ENCODE measurements at regions not wholly inside any gene's neighbourhood (a gene's known extent, or its start where the extent isn't known, plus 50 kb on each side); places are given as distances from the start of the nearest gene placed in this dataset.

GRCh38 chr5:67467110-67467509 lies 270.5 kb upstream of the CD180 start:
- no peak overlapping the region for H3K4me3 ChIP-seq (ENCODE audit: low read depth in 2 of 2, low read length in 1 of 2)
- no peaks in the 10 kb centered on the region for H3K79me2 ChIP-seq (ENCODE audit: insufficient read depth)
- no peaks in the 10 kb centered on the region for H4K20me1 ChIP-seq (ENCODE audit: insufficient read depth)
- no peaks in the 10 kb centered on the region for H3F3A ChIP-seq (replicated peaks; ENCODE audit: insufficient read depth)
- H3K27me3 ChIP-seq (ENCODE audit: insufficient read depth) = no peaks in the 10 kb centered on the region
- CTCF ChIA-PET = no interaction called here
- POLR2A ChIA-PET = no interaction called here
- no peaks in the 10 kb centered on the region; a peak in 1 of 4 replicates for H3K4me1 ChIP-seq (ENCODE audit: control insufficient read depth in 1 of 2, insufficient read depth in 2 of 2, low read depth in 1 of 2, low read length in 1 of 2)
- 30% methylated on average over 1 of the region's 1 CpG for WGBS (ENCODE audit: low lambda C conversion rate)
- no peak overlapping the region for H3K9ac ChIP-seq
- TF ChIP-seq FOSL2 (IDR thresholded peaks at IDR 0.05; ENCODE audit: borderline replicate concordance, low read depth) = no peak
- TF ChIP-seq GATA2 (CRISPR knock-in tag; IDR thresholded peaks at IDR 0.05) = no peak
- no peak for TF ChIP-seq TAF1 (IDR thresholded peaks at IDR 0.05; ENCODE audit: borderline replicate concordance, low read depth, low read length)
- no peak for TF ChIP-seq JUND (IDR thresholded peaks at IDR 0.05)
- no peak for TF ChIP-seq MXI1 (IDR thresholded peaks at IDR 0.05; ENCODE audit: low read depth, low read length)
- no peak for TF ChIP-seq YY1 (IDR thresholded peaks at IDR 0.05; ENCODE audit: low read depth)
- no peaks in the 10 kb centered on the region for H3K9me3 ChIP-seq
- no peak for DNase-seq
- no peak overlapping the region for H3K4me2 ChIP-seq
- H3K27ac ChIP-seq (ENCODE audit: low read depth in 2 of 2, low read length in 1 of 2) = peak overlapping the region in 1 of 2 experiments; percentile 30; a peak in 2 of 4 replicates
- no peaks in the 10 kb centered on the region for H3K9me2 ChIP-seq
- H2AFZ ChIP-seq (ENCODE audit: low read depth) = no peak overlapping the region
- H3K36me3 ChIP-seq (replicated peaks in 1 of 2; ENCODE audit: control insufficient read depth in 1 of 2, insufficient read depth in 2 of 2, low read length in 1 of 2) = no peaks in the 10 kb centered on the region

GRCh38 chr5:67465537-67466207 lies 269.1 kb upstream of the CD180 start:
- no peaks in the 10 kb centered on the region for H3K27me3 ChIP-seq (ENCODE audit: insufficient read depth)
- CTCF ChIA-PET = no interaction called here
- H2AFZ ChIP-seq (ENCODE audit: low read depth) = no peak overlapping the region
- no peaks in the 10 kb centered on the region for H3K36me3 ChIP-seq (replicated peaks in 1 of 2; ENCODE audit: control insufficient read depth in 1 of 2, insufficient read depth in 2 of 2, low read length in 1 of 2)
- H3K79me2 ChIP-seq (ENCODE audit: insufficient read depth) = no peaks in the 10 kb centered on the region
- POLR2A ChIA-PET = no interaction called here
- TF ChIP-seq YY1 (IDR thresholded peaks at IDR 0.05; ENCODE audit: low read depth) (no peak), REST (IDR thresholded peaks at IDR 0.05; ENCODE audit: low read depth, low read length) (no peak), ZBTB33 (IDR thresholded peaks at IDR 0.05; ENCODE audit: borderline replicate concordance, low read depth) (no peak), PBX3 (IDR thresholded peaks at IDR 0.05) (no peak), NRF1 (IDR thresholded peaks at IDR 0.05; ENCODE audit: low read depth, low read length) (no peak), EZH2phosphoT487 (IDR thresholded peaks at IDR 0.05; ENCODE audit: borderline replicate concordance, low read depth) (no peak), GATA2 (CRISPR knock-in tag; IDR thresholded peaks at IDR 0.05) (no peak), RFX5 (IDR thresholded peaks at IDR 0.05; ENCODE audit: low read length) (no peak), SMC3 (IDR thresholded peaks at IDR 0.05; ENCODE audit: low read depth, low read length) (no peak), EP300 (IDR thresholded peaks at IDR 0.05; ENCODE audit: borderline replicate concordance in 1 of 2, low read depth in 1 of 2, low read length in 1 of 2) (no peak), MAX (IDR thresholded peaks at IDR 0.05; ENCODE audit: low read depth) (no peak), RCOR1 (IDR thresholded peaks at IDR 0.05; ENCODE audit: low read length) (no peak), USF1 (IDR thresholded peaks at IDR 0.05; ENCODE audit: borderline replicate concordance, low read depth) (no peak), CHD2 (IDR thresholded peaks at IDR 0.05; ENCODE audit: low read length, partially characterized antibody) (no peak), MXI1 (IDR thresholded peaks at IDR 0.05; ENCODE audit: low read depth, low read length) (no peak), TCF12 (IDR thresholded peaks at IDR 0.05) (no peak), ELF1 (IDR thresholded peaks at IDR 0.05) (no peak), POLR2AphosphoS5 (IDR thresholded peaks at IDR 0.05; ENCODE audit: low read depth, low read length) (no peak)
- H3F3A ChIP-seq (replicated peaks; ENCODE audit: insufficient read depth) = no peaks in the 10 kb centered on the region
- H3K9me3 ChIP-seq = no peaks in the 10 kb centered on the region
- no peaks in the 10 kb centered on the region; a peak in 1 of 4 replicates for H3K4me1 ChIP-seq (ENCODE audit: control insufficient read depth in 1 of 2, insufficient read depth in 2 of 2, low read depth in 1 of 2, low read length in 1 of 2)
- H3K4me3 ChIP-seq (ENCODE audit: low read depth in 2 of 2, low read length in 1 of 2) = no peak overlapping the region
- no peaks in the 10 kb centered on the region for H3K9me2 ChIP-seq
- no peak for DNase-seq
- H3K27ac ChIP-seq (ENCODE audit: low read depth in 2 of 2, low read length in 1 of 2) = no peak overlapping the region
- no peaks in the 10 kb centered on the region for H4K20me1 ChIP-seq (ENCODE audit: insufficient read depth)
- no peak overlapping the region for H3K4me2 ChIP-seq
- H3K9ac ChIP-seq = no peak overlapping the region
